IMR-90 (cell line): ENCODE measurements at regions not wholly inside any gene's neighbourhood (a gene's known extent, or its start where the extent isn't known, plus 50 kb on each side); places are given as distances from the start of the nearest gene placed in this dataset.

Experiments
- BHLHE40 ChIP-seq: fragments of 150-350 bp; IDR thresholded peaks from 2 replicates; pipeline ENCODE4 v1.6.1; 2016; ENCODE audit warnings: mild to moderate bottlenecking, low read depth, low read length
- CEBPB ChIP-seq: IDR thresholded peaks from 2 replicates; pipeline ENCODE4 v1.6.1; 2012; ENCODE audit warnings: low read depth, low read length, improper control_type of control experiment
- CHD1 ChIP-seq: IDR thresholded peaks from 2 replicates; pipeline ENCODE4 v1.6.1; 2012; ENCODE audit warnings: low read depth, low read length, improper control_type of control experiment
- MAFK ChIP-seq: IDR thresholded peaks from 2 replicates; pipeline ENCODE4 v1.6.1; 2012; ENCODE audit warnings: low read depth, low read length, improper control_type of control experiment
- MXI1 ChIP-seq: IDR thresholded peaks from 2 replicates; pipeline ENCODE4 v1.6.1; 2012; ENCODE audit warnings: low read depth, mild to moderate bottlenecking, low read length, moderate library complexity, borderline replicate concordance
- NFE2L2 ChIP-seq: fragments of 150-350 bp; IDR thresholded peaks from 2 replicates; pipeline ENCODE4 v1.6.1; 2016; ENCODE audit warnings: low read depth, mild to moderate bottlenecking, low read length
- POLR2A ChIP-seq: IDR thresholded peaks from 2 replicates; pipeline ENCODE4 v1.6.1; 2012; ENCODE audit warnings: mild to moderate bottlenecking, low read depth, low read length
- RAD21 ChIP-seq: IDR thresholded peaks from 2 replicates; pipeline ENCODE4 v1.6.1; 2012; ENCODE audit warnings: low read length, improper control_type of control experiment
- RCOR1 ChIP-seq: IDR thresholded peaks from 2 replicates; pipeline ENCODE4 v1.6.1; 2012; ENCODE audit warnings: mild to moderate bottlenecking, low read length, improper control_type of control experiment; ENCODE audit not compliant: insufficient replicate concordance
- RFX5 ChIP-seq: IDR thresholded peaks from 2 replicates; pipeline ENCODE4 v1.8.0; 2012; ENCODE audit warnings: low read depth, mild to moderate bottlenecking, low read length, moderate library complexity
- USF2 ChIP-seq: fragments of 150-350 bp; IDR thresholded peaks from 2 replicates; pipeline ENCODE4 v1.6.1; 2017; ENCODE audit warnings: mild to moderate bottlenecking, antibody characterized with exemption, low read length, low read depth
- TF ChIP-seq, protein P1 (sequence below): conservative IDR thresholded peaks from 2 replicates; pipeline ENCODE4 v1.5.1; 2012; ENCODE audit warnings: mild to moderate bottlenecking, low read depth, low read length, improper control_type of control experiment
- TF ChIP-seq, protein P2 (sequence below): fragments of 150-350 bp; IDR thresholded peaks from 2 replicates; pipeline ENCODE4 v1.6.1; 2016; ENCODE audit warnings: low read depth, mild to moderate bottlenecking, low read length, moderate library complexity, borderline replicate concordance

DNA sequence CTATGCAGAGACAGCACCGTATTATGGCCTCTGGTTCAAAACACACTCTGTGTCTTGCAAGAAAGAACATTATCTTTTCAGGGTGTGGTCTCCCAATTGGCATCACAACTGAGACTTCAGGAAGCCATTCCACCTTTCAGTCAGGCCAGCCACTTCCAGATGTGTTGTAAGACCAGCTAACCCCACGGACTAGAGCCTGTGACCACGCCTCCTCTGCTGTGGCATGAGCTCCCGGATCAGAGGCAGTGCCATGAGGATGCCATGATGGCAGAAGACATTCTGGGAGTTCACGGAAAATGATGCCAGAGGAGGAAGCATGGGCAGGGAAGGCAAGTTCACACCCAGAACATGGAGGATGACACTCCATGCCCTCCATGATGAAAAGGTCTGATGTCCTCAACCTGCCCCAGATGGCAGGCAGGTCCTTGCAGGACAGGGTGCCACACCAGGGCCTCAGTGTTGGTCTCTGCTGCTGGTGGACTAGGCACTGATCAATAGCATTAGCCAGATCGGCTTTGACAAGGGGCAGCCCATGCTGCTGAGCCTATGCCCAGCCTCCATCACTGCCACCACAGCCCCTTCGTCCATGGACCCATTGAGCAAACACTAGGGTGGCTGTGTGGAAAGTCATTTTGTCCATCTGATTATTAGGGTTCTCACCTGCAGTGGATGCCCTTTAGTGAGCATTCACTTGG lies 341.6 kb downstream of the MATN1 start:
- no peak for TF ChIP-seq POLR2A
- TF ChIP-seq, protein P1, sequence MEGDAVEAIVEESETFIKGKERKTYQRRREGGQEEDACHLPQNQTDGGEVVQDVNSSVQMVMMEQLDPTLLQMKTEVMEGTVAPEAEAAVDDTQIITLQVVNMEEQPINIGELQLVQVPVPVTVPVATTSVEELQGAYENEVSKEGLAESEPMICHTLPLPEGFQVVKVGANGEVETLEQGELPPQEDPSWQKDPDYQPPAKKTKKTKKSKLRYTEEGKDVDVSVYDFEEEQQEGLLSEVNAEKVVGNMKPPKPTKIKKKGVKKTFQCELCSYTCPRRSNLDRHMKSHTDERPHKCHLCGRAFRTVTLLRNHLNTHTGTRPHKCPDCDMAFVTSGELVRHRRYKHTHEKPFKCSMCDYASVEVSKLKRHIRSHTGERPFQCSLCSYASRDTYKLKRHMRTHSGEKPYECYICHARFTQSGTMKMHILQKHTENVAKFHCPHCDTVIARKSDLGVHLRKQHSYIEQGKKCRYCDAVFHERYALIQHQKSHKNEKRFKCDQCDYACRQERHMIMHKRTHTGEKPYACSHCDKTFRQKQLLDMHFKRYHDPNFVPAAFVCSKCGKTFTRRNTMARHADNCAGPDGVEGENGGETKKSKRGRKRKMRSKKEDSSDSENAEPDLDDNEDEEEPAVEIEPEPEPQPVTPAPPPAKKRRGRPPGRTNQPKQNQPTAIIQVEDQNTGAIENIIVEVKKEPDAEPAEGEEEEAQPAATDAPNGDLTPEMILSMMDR, result no peak
- no peak for TF ChIP-seq RFX5
- TF ChIP-seq CHD1, result no peak
- no peak for TF ChIP-seq USF2
- TF ChIP-seq, protein P2, sequence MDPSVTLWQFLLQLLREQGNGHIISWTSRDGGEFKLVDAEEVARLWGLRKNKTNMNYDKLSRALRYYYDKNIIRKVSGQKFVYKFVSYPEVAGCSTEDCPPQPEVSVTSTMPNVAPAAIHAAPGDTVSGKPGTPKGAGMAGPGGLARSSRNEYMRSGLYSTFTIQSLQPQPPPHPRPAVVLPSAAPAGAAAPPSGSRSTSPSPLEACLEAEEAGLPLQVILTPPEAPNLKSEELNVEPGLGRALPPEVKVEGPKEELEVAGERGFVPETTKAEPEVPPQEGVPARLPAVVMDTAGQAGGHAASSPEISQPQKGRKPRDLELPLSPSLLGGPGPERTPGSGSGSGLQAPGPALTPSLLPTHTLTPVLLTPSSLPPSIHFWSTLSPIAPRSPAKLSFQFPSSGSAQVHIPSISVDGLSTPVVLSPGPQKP, result no peak
- TF ChIP-seq CEBPB, result no peak
- no peak for TF ChIP-seq BHLHE40
- no peak for TF ChIP-seq RAD21
- no peak for TF ChIP-seq RCOR1
- TF ChIP-seq MXI1, result no peak
- no peak for TF ChIP-seq NFE2L2
- TF ChIP-seq MAFK, result no peak
